Stimulated activated CD4-positive, alpha-beta T cell treated with anti-CD3 and anti-CD28 coated beads, TNF-alpha, amount 100 ng/mL, for 24 hours (primary cell): ENCODE measurements at regions not wholly inside any gene's neighbourhood (a gene's known extent, or its start where the extent isn't known, plus 50 kb on each side); places are given as distances from the start of the nearest gene placed in this dataset.
"Not testable (repeated sequence)": the region's sequence is repeated elsewhere in the genome, so short reads cannot be mapped to it uniquely, and the experiment has no call there.

Source experiments
- DNase-seq, 3 experiments: peaks; one replicate each; pipeline ENCODE4 v3.0.0-alpha.2; 2020; ENCODE audit warnings: low read depth in 3 of 3

DNA sequence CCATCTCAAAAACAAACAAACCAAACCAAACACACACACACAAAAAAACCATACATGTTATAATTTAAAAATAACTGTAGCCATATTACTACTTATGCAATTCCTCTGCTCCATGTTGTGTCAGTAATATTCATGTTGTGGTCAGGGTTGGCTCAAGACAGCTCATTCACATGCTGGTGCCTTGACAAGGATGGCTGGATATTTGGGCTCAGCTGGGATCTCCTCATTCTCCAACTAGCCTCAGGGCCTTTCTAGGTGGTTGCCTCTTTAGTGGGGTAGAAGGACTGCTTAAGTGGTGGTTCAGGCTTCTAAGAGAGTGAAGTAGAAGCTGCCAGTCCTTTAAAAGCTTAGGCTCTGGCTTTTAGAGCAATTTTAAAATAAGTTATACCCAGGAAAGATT is 189.3 kb downstream of the ADRA2A start:
- DNase-seq = no peak

- no peak for DNase-seq
Measured at GRCh38 chr10:111267673-111268072, 190.8 kb downstream of the ADRA2A start.

- DNase-seq = no peak
Measured at GRCh38 chr10:111273235-111273634, 196.4 kb downstream of the ADRA2A start.

DNA sequence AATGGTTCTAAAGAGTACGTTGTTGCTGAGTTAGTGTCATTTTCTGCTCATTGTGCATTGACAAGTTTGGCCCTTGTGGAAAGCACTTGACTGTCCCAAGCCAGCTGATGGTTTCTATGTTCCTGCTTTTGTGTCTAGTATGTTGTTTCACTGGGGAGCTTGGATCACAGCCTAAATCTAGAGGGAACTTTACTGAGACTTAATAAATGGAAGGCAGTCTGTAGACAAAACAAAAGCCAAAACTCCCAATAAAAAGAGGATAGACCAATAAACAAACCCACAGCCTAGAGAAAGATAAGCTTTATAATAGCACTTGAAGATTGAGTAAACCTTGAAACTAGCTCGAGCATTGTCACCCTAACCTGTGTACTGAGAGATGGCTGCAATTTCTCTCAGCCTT is 196.8 kb downstream of the ADRA2A start:
- DNase-seq = no peak

DNA sequence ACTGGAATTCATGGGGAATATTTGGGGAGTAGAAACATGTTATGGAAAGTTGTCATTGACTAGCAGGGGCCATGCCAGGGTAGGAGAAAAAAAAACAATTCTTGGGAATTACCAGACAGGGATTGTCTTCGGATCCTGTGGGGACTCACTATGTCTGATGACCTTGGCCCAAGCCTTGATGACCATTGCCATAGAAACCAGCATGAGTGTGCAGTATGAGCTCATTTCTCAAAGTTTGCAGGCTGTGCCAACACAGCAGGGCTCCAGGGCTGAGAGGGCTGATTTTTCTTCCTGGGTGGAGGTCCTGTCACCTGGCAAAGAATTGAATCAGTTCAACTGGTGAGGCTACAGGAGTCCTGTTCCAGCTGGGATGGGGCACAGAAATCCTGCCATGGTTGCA is 198.3 kb downstream of the ADRA2A start:
- no peak for DNase-seq

GRCh38 chr10:111277661-111278060 is 200.8 kb downstream of the ADRA2A start:
- no peak for DNase-seq

DNA sequence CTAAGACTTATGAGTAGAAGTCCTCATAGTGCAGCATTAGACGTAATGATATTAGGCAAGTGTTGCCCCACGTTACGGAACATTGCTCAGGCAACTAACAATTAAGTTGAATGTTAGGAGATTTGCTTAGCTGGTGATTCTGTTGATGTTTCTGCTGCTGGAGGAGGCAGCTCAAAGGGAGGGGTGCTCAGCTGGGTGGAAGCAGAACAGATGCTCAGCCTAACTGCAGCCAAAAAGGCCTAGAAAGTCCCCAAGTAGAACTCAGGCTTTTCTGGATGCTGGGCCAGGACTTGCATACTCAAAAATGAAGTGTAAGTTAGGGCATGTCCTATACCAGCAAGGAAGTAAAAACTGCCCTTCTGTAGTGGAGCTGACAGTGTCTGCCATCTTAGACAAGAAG is 201.4 kb downstream of the ADRA2A start:
- DNase-seq = no peak

GRCh38 chr10:111281516-111281915 is 204.7 kb downstream of the ADRA2A start:
- DNase-seq = no peak

DNA sequence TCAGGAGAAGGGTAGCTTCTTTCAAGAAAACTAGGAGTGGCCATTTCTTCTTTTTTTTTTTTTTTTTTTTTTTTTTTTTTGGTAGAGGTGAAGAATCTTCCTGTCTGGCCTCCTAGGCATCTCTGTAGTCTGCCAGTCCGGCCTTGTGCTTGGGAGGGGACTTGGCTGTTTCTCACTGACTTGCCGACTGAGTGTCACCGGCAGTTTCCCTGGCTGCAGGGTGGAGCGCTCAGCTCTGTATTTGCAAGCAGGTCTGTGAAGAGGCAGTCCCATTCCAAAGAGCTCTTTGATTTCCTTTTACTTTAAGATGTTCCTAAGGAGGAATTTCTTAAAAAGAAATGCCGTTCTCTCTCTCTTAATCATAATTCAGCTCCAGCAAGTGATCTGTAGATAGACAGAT is 212.6 kb downstream of the ADRA2A start:
- no peak for DNase-seq

- no peak for DNase-seq
Measured at GRCh38 chr10:111290649-111291048, 213.8 kb downstream of the ADRA2A start.

- no peak for DNase-seq
Measured at GRCh38 chr10:111295788-111296187, 219.0 kb downstream of the ADRA2A start.

- no peak for DNase-seq
Measured at GRCh38 chr10:111297351-111297848, 220.6 kb downstream of the ADRA2A start.

DNA sequence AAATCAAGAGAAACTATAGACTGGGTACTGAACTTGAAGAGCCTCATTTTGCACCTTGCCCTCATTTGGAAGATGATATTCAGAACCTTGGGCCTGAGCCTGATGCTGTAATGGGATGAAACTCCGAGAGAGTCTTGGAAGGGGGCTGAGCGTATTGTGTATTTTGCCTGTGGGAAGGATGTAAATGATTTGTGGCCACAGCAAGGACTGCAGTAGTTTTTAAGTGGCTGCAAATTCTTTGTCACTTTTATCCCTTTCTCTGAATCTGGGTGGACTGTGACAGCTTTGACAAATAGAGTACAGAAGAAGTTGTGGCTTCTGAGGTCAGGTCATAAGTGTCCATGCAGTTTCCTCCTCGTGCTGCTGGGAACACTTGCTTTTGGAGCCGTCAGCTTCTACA is 221.2 kb downstream of the ADRA2A start:
- no peak for DNase-seq

DNA sequence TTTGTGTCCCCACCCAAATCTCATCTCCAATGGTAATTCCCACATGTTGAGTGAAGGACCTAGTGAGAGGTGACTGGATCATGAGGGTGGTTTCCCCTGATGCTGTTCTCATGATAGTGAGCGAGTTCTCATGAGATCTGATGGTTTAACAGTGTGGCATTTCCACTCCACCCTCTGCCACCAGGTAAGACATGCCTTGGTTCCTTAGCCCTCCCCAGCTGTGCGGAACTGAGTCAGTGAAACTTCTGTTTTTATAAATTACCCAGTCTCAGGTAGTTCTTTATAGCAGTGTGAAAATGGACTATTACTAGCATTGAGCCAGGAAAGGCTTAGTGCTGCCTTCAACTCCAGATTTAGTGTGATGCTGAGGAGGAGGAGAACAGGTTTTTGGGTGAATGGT is 222.2 kb downstream of the ADRA2A start:
- no peak for DNase-seq

GRCh38 chr10:111303887-111304286 is 227.1 kb downstream of the ADRA2A start:
- no peak for DNase-seq

DNA sequence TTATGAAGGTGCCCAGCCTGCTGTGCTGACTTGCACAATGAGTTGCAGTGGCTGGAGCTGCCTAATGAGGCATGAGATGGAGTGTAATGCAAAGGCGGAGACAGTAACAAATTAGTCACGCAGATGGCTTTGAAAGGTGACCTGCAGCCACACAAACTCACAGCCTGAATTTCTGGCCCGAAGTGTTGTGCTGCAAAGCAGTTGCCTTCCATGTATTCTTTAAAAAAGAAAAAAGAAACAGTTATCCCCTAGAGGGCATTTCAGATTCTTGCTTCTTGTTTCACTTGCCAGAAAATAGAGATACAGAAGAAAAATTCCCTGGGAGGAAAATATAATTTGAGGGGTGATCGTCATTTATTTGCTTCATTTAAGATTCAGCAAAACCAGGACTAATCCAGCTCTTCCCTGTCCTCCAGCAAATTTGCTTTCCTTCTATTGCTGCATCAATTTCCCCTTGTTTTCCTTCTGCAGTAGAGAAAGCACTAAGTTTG is 239.9 kb downstream of the ADRA2A start:
- DNase-seq = no peak

- no peak for DNase-seq
Measured at GRCh38 chr10:111319866-111320265, 243.0 kb downstream of the ADRA2A start.

- no peak for DNase-seq
Measured at GRCh38 chr10:111323389-111323966, 246.6 kb downstream of the ADRA2A start.

DNA sequence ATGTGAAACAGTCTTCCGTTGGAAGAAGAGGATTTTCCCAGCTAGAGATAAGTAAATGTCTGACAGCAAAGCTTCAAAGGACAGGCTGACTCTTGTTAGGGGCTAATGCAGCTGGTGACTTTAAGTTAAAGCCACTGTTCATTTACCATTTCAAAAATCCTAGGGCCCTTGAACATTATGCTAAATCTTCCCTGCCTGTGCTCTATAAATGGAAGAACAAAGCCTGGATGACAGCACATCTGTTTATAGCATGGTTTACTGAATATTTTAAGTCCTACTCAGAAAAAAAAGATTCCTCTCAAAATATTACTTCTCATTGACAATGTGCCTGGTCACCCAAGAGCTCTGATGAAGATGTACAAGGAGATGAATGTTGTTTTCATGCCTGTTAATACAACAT is 255.3 kb downstream of the ADRA2A start:
- not testable (repeated sequence) for DNase-seq

DNA sequence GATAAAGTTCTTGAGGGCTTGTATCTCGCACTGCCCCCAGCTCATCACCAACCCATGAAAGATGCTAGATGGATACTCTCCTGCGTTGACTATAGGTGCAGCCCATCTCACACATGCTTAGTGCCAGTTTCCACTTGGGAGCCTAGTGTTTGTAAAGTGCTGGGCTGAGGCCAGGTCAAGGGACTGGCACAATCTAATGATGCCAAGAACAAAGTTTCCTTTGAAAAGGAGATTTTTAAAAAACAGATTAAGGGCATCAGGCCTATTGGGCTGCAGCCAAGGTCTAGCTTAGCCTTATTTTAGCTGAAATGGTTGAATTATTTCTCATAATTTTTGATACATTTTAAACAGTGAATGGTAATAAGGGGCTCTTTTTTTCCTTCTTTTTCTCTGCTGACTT is 259.0 kb downstream of the ADRA2A start:
- no peak for DNase-seq

- no peak for DNase-seq
Measured at GRCh38 chr10:111338035-111338434, 261.2 kb downstream of the ADRA2A start.

GRCh38 chr10:111338805-111339204 is 262.0 kb downstream of the ADRA2A start:
- no peak for DNase-seq

GRCh38 chr10:111344804-111345203 is 268.0 kb downstream of the ADRA2A start:
- no peak for DNase-seq

- DNase-seq = no peak
Measured at GRCh38 chr10:111347386-111348013, 270.7 kb downstream of the ADRA2A start.
